SK-N-SH (cell line): ENCODE measurements at regions not wholly inside any gene's neighbourhood (a gene's known extent, or its start where the extent isn't known, plus 50 kb on each side); places are given as distances from the start of the nearest gene placed in this dataset.

Experiments
- CTCF ChIA-PET: fragments of 300-600, 350-600 bp; formaldehyde crosslinking; extraction: SDS; loops from one replicate; lab custom pipeline; 2021; lab: Yijun Ruan, JAX
- POLR2A ChIA-PET: fragments of 350-600 bp; sonication (Branson Sonifier 250); formaldehyde crosslinking; extraction: SDS; loops from one replicate; lab custom pipeline; 2020; ENCODE audit warnings: antibody characterized with exemption, inconsistent platforms; lab: Yijun Ruan, JAX
- DNase-seq: peaks from one replicate; pipeline ENCODE4 v3.0.0; 2012
- H2AFZ ChIP-seq: fragments of 200-600 bp; sonication (generic); 2 replicates; pipeline ENCODE4 v1.8.1; 2016; ENCODE audit warnings: antibody characterized with exemption, mild to moderate bottlenecking, low read depth
- H3F3A ChIP-seq: fragments of 200-600 bp; sonication (generic); replicated peaks from 2 replicates; pipeline ENCODE3; 2016; ENCODE audit warnings: antibody characterized with exemption, mild to moderate bottlenecking; ENCODE audit not compliant: insufficient read depth
- H3K27ac ChIP-seq, 2 experiments: fragments of 200-500 bp in 1 of 2; fragments of 200-600 bp in 1 of 2; sonication (Bioruptor generic) in 1 of 2; sonication (generic), shearing (Covaris generic) in 1 of 2; 2 replicates each; pipeline versions ENCODE4 v1.5.1 to v1.6.1; 2014 to 2016; ENCODE audit warnings: low read depth in 2 of 2, inconsistent platforms in 1 of 2, low read length in 1 of 2, mild to moderate bottlenecking in 1 of 2, mixed read lengths in 1 of 2
- H3K27me3 ChIP-seq: fragments of 200-600 bp; sonication (generic), shearing (Covaris generic); 2 replicates; pipeline ENCODE4 v1.6.1; 2016; ENCODE audit warnings: mixed run types; ENCODE audit not compliant: insufficient read depth
- H3K36me3 ChIP-seq, 2 experiments: fragments of 200-500 bp in 1 of 2; fragments of 200-600 bp in 1 of 2; sonication (Bioruptor generic) in 1 of 2; sonication (generic) in 1 of 2; replicated peaks in 1 of 2; 2 replicates each; pipeline versions ENCODE3 to v1.5.1; 2014 to 2016; ENCODE audit warnings: low read length in 1 of 2, mild to moderate bottlenecking in 1 of 2; ENCODE audit not compliant: insufficient read depth in 2 of 2, control insufficient read depth in 1 of 2
- H3K4me1 ChIP-seq, 2 experiments: fragments of 200-500 bp in 1 of 2; fragments of 200-600 bp in 1 of 2; sonication (Bioruptor generic) in 1 of 2; sonication (generic), shearing (Covaris generic) in 1 of 2; 2 replicates each; pipeline versions ENCODE4 v1.5.1 to v1.6.1; 2014 to 2016; ENCODE audit warnings: low read depth in 1 of 2, low read length in 1 of 2, mixed run types in 1 of 2; ENCODE audit not compliant: insufficient read depth in 2 of 2, control insufficient read depth in 1 of 2
- H3K4me2 ChIP-seq: fragments of 200-600 bp; sonication (generic), shearing (Covaris generic); 2 replicates; pipeline ENCODE4 v1.6.1; 2017; ENCODE audit warnings: mixed run types
- H3K4me3 ChIP-seq, 2 experiments: fragments of 200-500 bp in 1 of 2; fragments of 200-600 bp in 1 of 2; sonication (Bioruptor generic) in 1 of 2; sonication (generic), shearing (Covaris generic) in 1 of 2; 2 replicates each; pipeline versions ENCODE4 v1.5.1 to v1.8.1; 2014 to 2016; ENCODE audit warnings: low read depth in 2 of 2, inconsistent platforms in 1 of 2, low read length in 1 of 2, mild to moderate bottlenecking in 1 of 2, mixed read lengths in 1 of 2, moderate library complexity in 1 of 2
- H3K79me2 ChIP-seq: fragments of 200-600 bp; sonication (generic); 2 replicates; pipeline ENCODE4 v1.8.1; 2017; ENCODE audit warnings: mild to moderate bottlenecking; ENCODE audit not compliant: insufficient read depth
- H3K9ac ChIP-seq: fragments of 200-600 bp; sonication (generic); 2 replicates; pipeline ENCODE4 v1.6.1; 2017; ENCODE audit warnings: mixed run types
- H3K9me2 ChIP-seq: fragments of 200-600 bp; sonication (generic); 2 replicates; pipeline ENCODE4 v1.6.1; 2017; ENCODE audit warnings: mixed run types
- H3K9me3 ChIP-seq: fragments of 200-600 bp; sonication (generic); 2 replicates; pipeline ENCODE4 v1.6.1; 2017; ENCODE audit warnings: mixed run types, mild to moderate bottlenecking, moderate library complexity
- H4K20me1 ChIP-seq: fragments of 200-600 bp; sonication (generic); 2 replicates; pipeline ENCODE4 v1.6.1; 2017; ENCODE audit warnings: mild to moderate bottlenecking, mixed run types; ENCODE audit not compliant: insufficient read depth
- CHD2 ChIP-seq: fragments of 150-350 bp; IDR thresholded peaks from 2 replicates; pipeline ENCODE4 v1.6.1; 2018; ENCODE audit warnings: low read length; ENCODE audit not compliant: partially characterized antibody
- ELF1 ChIP-seq: IDR thresholded peaks from 2 replicates; pipeline ENCODE4 v1.4.0; 2012
- EP300 ChIP-seq, 2 experiments: IDR thresholded peaks; 2 replicates each; pipeline versions ENCODE4 v1.4.0 to v1.6.1; 2012; ENCODE audit warnings: borderline replicate concordance in 1 of 2, low read depth in 1 of 2, low read length in 1 of 2
- FOSL2 ChIP-seq: IDR thresholded peaks from 2 replicates; pipeline ENCODE4 v1.4.0; 2012; ENCODE audit warnings: low read depth, mild to moderate bottlenecking, moderate library complexity, borderline replicate concordance
- GABPA ChIP-seq: IDR thresholded peaks from 2 replicates; pipeline ENCODE4 v1.4.0; 2012; ENCODE audit warnings: low read depth, mild to moderate bottlenecking
- GATA2 ChIP-seq: sonication (generic); formaldehyde crosslinking; IDR thresholded peaks from 2 replicates; pipeline ENCODE4 v1.5.0; 2020; ENCODE audit warnings: mild to moderate bottlenecking, missing genetic modification reagents
- IRF3 ChIP-seq: fragments of 150-350 bp; IDR thresholded peaks from 2 replicates; pipeline ENCODE4 v1.6.1; 2016; ENCODE audit warnings: mild to moderate bottlenecking, low read depth, low read length
- MAX ChIP-seq: IDR thresholded peaks from 2 replicates; pipeline ENCODE4 v1.4.0; 2012; ENCODE audit warnings: low read depth
- NFIC ChIP-seq: IDR thresholded peaks from 2 replicates; pipeline ENCODE4 v1.4.0; 2012; ENCODE audit warnings: borderline replicate concordance
- NRF1 ChIP-seq: IDR thresholded peaks from 2 replicates; pipeline ENCODE4 v1.6.1; 2012; ENCODE audit warnings: low read depth, mild to moderate bottlenecking, low read length
- PBX3 ChIP-seq: IDR thresholded peaks from 2 replicates; pipeline ENCODE4; 2012
- RAD21 ChIP-seq: IDR thresholded peaks from 2 replicates; pipeline ENCODE4 v1.6.1; 2012; ENCODE audit warnings: mild to moderate bottlenecking, low read length
- RCOR1 ChIP-seq: fragments of 150-350 bp; IDR thresholded peaks from 2 replicates; pipeline ENCODE4 v1.6.1; 2017; ENCODE audit warnings: antibody characterized with exemption, low read length
- RXRA ChIP-seq: IDR thresholded peaks from 2 replicates; pipeline ENCODE4 v1.4.0; 2012; ENCODE audit warnings: low read depth, mild to moderate bottlenecking, borderline replicate concordance
- SMC3 ChIP-seq: IDR thresholded peaks from 2 replicates; pipeline ENCODE4 v1.6.1; 2012; ENCODE audit warnings: low read depth, low read length, improper control_type of control experiment
- TAF1 ChIP-seq: IDR thresholded peaks from 2 replicates; pipeline ENCODE4 v1.6.1; 2012; ENCODE audit warnings: low read depth, mild to moderate bottlenecking, low read length, moderate library complexity, borderline replicate concordance
- TEAD4 ChIP-seq: IDR thresholded peaks from 2 replicates; pipeline ENCODE4 v1.4.0; 2012; ENCODE audit warnings: mild to moderate bottlenecking, borderline replicate concordance; ENCODE audit not compliant: insufficient read depth
- USF1 ChIP-seq: IDR thresholded peaks from 2 replicates; pipeline ENCODE4 v1.4.0; 2012; ENCODE audit warnings: low read depth, borderline replicate concordance
- YY1 ChIP-seq: IDR thresholded peaks from 2 replicates; pipeline ENCODE4 v1.4.0; 2012; ENCODE audit warnings: low read depth, mild to moderate bottlenecking
- WGBS: methylation state at CpG from one replicate; pipeline ENCODE4 v1.1.6; 2017; ENCODE audit warnings: low lambda C conversion rate; 5-methylcytosine and 5-hydroxymethylcytosine counted together

- POLR2A ChIA-PET, result no interaction called here
- no peak overlapping the region for H2AFZ ChIP-seq
- 16% methylated on average over 4 of the region's 4 CpGs for WGBS
- H3K4me3 ChIP-seq, result no peak overlapping the region
- no peak overlapping the region for H3K4me2 ChIP-seq
- CTCF ChIA-PET, result interaction anchor here (1.2 to 2.0 kb wide), 2 partner anchors 9 to 13 kb away, joined by 3 to 4 read pairs; no protein-coding TSS in a partner anchor
- H3K4me1 ChIP-seq, result no peaks in the 10 kb centered on the region
- H3K36me3 ChIP-seq, result no peaks in the 10 kb centered on the region
- H3K27ac ChIP-seq, result no peak overlapping the region
- no peaks in the 10 kb centered on the region for H3K27me3 ChIP-seq
- H3K9me2 ChIP-seq, result no peaks in the 10 kb centered on the region
- DNase-seq, result no peak
- H3K9ac ChIP-seq, result no peak overlapping the region
- H3K9me3 ChIP-seq, result no peaks in the 10 kb centered on the region
- no peaks in the 10 kb centered on the region for H3F3A ChIP-seq
- H4K20me1 ChIP-seq, result no peaks in the 10 kb centered on the region
- TF ChIP-seq TAF1 (no peak), RXRA (no peak), IRF3 (no peak), GATA2 (CRISPR knock-in tag) (no peak), MAX (no peak), GABPA (no peak), PBX3 (no peak), RCOR1 (no peak), EP300 (IDR thresholded peaks at IDR 0.05; ENCODE audit: borderline replicate concordance in 1 of 2, low read depth in 1 of 2, low read length in 1 of 2) (no peak), ELF1 (no peak), YY1 (no peak), SMC3 (no peak), TEAD4 (no peak), NFIC (no peak), FOSL2 (no peak), RAD21 (no peak), USF1 (no peak)
- H3K79me2 ChIP-seq, result no peaks in the 10 kb centered on the region
Measured at GRCh38 chr17:14725729-14726128, 424.8 kb downstream of the HS3ST3B1 start.

- POLR2A ChIA-PET, result no interaction called here
- CTCF ChIA-PET, result no interaction called here
Measured at GRCh38 chr17:14724770-14725169, 423.9 kb downstream of the HS3ST3B1 start.

More at GRCh38 chr17:14724770-14725169, 423.9 kb downstream of the HS3ST3B1 start:
- Histone ChIP-seq H2AFZ (no peak overlapping the region), H3K36me3 (no peaks in the 10 kb centered on the region), H3K27ac (no peak overlapping the region), H3K79me2 (no peaks in the 10 kb centered on the region), H3F3A (no peaks in the 10 kb centered on the region), H3K9me3 (no peaks in the 10 kb centered on the region), H4K20me1 (no peaks in the 10 kb centered on the region), H3K9ac (no peak overlapping the region), H3K4me2 (no peak overlapping the region), H3K27me3 (no peaks in the 10 kb centered on the region), H3K4me1 (no peaks in the 10 kb centered on the region), H3K9me2 (no peaks in the 10 kb centered on the region), H3K4me3 (no peak overlapping the region)
- DNase-seq, result no peak
- no peak for TF ChIP-seq TEAD4
- no peak for TF ChIP-seq ELF1
- TF ChIP-seq TAF1, result no peak
- no peak for TF ChIP-seq CHD2
- TF ChIP-seq MAX, result no peak
- no peak for TF ChIP-seq FOSL2
- no peak for TF ChIP-seq NRF1
- no peak for TF ChIP-seq RAD21
- TF ChIP-seq USF1, result no peak
- 16% methylated on average over 2 of the region's 2 CpGs for WGBS
